ENCODE measurements at regions not wholly inside any gene's neighbourhood (a gene's known extent, or its start where the extent isn't known, plus 50 kb on each side); places are given as distances from the start of the nearest gene placed in this dataset.
A peak's percentile ranks its signal among the peaks of the same experiment; 100 is the strongest.

DNA sequence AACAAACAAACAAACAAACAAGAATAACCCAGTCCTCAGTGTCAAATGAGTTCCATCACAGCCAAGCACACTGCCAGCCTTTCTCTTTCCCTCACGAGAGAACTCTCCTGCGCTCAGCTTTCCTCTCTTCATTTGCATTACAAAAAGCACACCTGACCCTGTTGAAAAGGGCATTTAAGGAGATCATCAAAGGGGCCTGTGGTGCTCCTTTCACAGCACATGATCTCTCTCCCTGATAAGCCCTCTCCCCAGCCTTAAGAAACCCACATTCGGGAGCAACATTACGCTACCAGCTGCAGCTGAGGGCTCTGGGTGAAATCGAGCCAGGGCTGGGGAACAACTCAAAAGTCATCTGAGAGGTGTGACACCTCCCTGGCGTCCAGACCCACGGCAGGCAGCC is 165.6 kb upstream of the TMCC3 start:
- DNase-seq: peak; percentile 73
- no peak for TF ChIP-seq EZH2 (IDR thresholded peaks at IDR 0.05; ENCODE audit: borderline replicate concordance, low read depth, low read length, severe bottlenecking)
- TF ChIP-seq, protein P1, sequence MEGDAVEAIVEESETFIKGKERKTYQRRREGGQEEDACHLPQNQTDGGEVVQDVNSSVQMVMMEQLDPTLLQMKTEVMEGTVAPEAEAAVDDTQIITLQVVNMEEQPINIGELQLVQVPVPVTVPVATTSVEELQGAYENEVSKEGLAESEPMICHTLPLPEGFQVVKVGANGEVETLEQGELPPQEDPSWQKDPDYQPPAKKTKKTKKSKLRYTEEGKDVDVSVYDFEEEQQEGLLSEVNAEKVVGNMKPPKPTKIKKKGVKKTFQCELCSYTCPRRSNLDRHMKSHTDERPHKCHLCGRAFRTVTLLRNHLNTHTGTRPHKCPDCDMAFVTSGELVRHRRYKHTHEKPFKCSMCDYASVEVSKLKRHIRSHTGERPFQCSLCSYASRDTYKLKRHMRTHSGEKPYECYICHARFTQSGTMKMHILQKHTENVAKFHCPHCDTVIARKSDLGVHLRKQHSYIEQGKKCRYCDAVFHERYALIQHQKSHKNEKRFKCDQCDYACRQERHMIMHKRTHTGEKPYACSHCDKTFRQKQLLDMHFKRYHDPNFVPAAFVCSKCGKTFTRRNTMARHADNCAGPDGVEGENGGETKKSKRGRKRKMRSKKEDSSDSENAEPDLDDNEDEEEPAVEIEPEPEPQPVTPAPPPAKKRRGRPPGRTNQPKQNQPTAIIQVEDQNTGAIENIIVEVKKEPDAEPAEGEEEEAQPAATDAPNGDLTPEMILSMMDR (IDR thresholded peaks at IDR 0.05; ENCODE audit: borderline replicate concordance, extremely low read depth, low read length, poor library complexity, severe bottlenecking): no peak
- Histone ChIP-seq H3K9ac (ENCODE audit: low read depth, low read length) (no peak overlapping the region), H4K20me1 (ENCODE audit: insufficient read depth, low read length) (no peaks in the 10 kb centered on the region), H3K36me3 (ENCODE audit: insufficient read depth, low read length) (no peaks in the 10 kb centered on the region), H3K4me3 (ENCODE audit: low read depth in 1 of 2, low read length in 2 of 2) (no peak overlapping the region), H3K9me3 (ENCODE audit: insufficient read depth, low read length, severe bottlenecking) (peaks cover 25% of the 10 kb centered on the region), H3K79me2 (ENCODE audit: insufficient read depth, low read length) (no peaks in the 10 kb centered on the region), H2AFZ (ENCODE audit: low read depth, low read length) (no peak overlapping the region), H3K4me1 (ENCODE audit: insufficient read depth, low read length) (peaks cover 15% of the 10 kb centered on the region), H3K4me2 (ENCODE audit: insufficient read depth, low read length) (peak overlapping the region; percentile 45), H3K27ac (ENCODE audit: low read length) (no peak overlapping the region), H3K27me3 (ENCODE audit: insufficient read depth, low read length, poor library complexity) (no peaks in the 10 kb centered on the region)
- ATAC-seq (ENCODE audit: insufficient read depth, low read depth): peak; percentile 98

DNA sequence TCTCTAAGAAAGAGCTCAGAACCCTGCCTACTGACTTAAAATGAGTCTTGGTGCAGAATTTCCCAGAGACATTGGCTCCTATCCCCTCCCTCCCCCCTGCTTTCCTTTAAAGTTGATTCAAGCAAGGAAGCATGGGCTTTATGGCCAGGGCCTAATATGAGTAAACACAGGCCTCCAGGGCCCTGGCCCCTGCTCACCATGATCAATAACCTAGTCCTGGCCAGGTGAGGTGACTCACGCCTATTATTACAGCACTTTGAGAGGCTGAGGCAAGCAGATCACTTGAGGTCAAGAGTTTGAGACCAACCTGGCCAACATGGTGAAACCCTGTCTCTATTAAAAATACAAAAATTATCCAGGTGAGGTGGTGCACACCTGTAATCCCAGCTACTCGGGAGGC is 165.1 kb upstream of the TMCC3 start:
- TF ChIP-seq, protein P1 (IDR thresholded peaks at IDR 0.05; ENCODE audit: borderline replicate concordance, extremely low read depth, low read length, poor library complexity, severe bottlenecking): no peak
- TF ChIP-seq EZH2 (IDR thresholded peaks at IDR 0.05; ENCODE audit: borderline replicate concordance, low read depth, low read length, severe bottlenecking): no peak
- no peaks in the 10 kb centered on the region for H3K36me3 ChIP-seq (ENCODE audit: insufficient read depth, low read length)
- H3K27me3 ChIP-seq (ENCODE audit: insufficient read depth, low read length, poor library complexity): no peaks in the 10 kb centered on the region
- H4K20me1 ChIP-seq (ENCODE audit: insufficient read depth, low read length): no peaks in the 10 kb centered on the region
- H2AFZ ChIP-seq (ENCODE audit: low read depth, low read length): no peak overlapping the region
- H3K4me1 ChIP-seq (ENCODE audit: insufficient read depth, low read length): peaks cover 15% of the 10 kb centered on the region
- no peak overlapping the region for H3K9ac ChIP-seq (ENCODE audit: low read depth, low read length)
- H3K79me2 ChIP-seq (ENCODE audit: insufficient read depth, low read length): no peaks in the 10 kb centered on the region
- H3K9me3 ChIP-seq (ENCODE audit: insufficient read depth, low read length, severe bottlenecking): peaks cover 25% of the 10 kb centered on the region
- peak overlapping the region; percentile 45 for H3K4me2 ChIP-seq (ENCODE audit: insufficient read depth, low read length)
- DNase-seq (no peak), ATAC-seq (ENCODE audit: insufficient read depth, low read depth) (no peak)
- H3K27ac ChIP-seq (ENCODE audit: low read length): no peak overlapping the region
- no peak overlapping the region for H3K4me3 ChIP-seq (ENCODE audit: low read depth in 1 of 2, low read length in 2 of 2)

DNA sequence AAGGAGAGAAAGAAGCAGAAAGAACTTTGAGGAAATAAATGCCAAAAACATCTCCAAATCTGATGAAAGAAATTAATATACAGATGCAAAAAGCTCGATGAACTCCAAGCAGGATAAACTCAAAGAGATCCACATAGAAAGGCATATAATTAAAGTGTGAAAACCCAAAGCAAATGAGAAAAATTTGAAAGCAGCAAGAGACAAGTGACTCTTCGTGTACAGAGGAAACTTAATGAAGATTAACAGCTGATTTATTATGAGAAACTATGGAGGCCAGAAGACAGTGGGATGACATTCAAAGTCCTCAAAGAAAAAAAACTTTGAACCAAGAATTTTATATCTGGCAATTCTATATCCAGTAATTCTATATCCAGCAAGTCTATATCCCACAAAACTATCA is 163.0 kb upstream of the TMCC3 start:
- ATAC-seq (ENCODE audit: insufficient read depth, low read depth) (no peak), DNase-seq (no peak)
- H3K79me2 ChIP-seq (ENCODE audit: insufficient read depth, low read length): no peaks in the 10 kb centered on the region
- no peak overlapping the region for H3K4me3 ChIP-seq (ENCODE audit: low read depth in 1 of 2, low read length in 2 of 2)
- no peak overlapping the region for H3K4me2 ChIP-seq (ENCODE audit: insufficient read depth, low read length)
- H2AFZ ChIP-seq (ENCODE audit: low read depth, low read length): no peak overlapping the region
- H3K36me3 ChIP-seq (ENCODE audit: insufficient read depth, low read length): no peaks in the 10 kb centered on the region
- TF ChIP-seq, protein P1 (IDR thresholded peaks at IDR 0.05; ENCODE audit: borderline replicate concordance, extremely low read depth, low read length, poor library complexity, severe bottlenecking): no peak
- no peak for TF ChIP-seq EZH2 (IDR thresholded peaks at IDR 0.05; ENCODE audit: borderline replicate concordance, low read depth, low read length, severe bottlenecking)
- no peaks in the 10 kb centered on the region for H4K20me1 ChIP-seq (ENCODE audit: insufficient read depth, low read length)
- H3K9ac ChIP-seq (ENCODE audit: low read depth, low read length): no peak overlapping the region
- H3K27me3 ChIP-seq (ENCODE audit: insufficient read depth, low read length, poor library complexity): no peaks in the 10 kb centered on the region
- H3K27ac ChIP-seq (ENCODE audit: low read length): no peak overlapping the region
- peaks cover 25% of the 10 kb centered on the region for H3K9me3 ChIP-seq (ENCODE audit: insufficient read depth, low read length, severe bottlenecking)
- peaks cover 15% of the 10 kb centered on the region for H3K4me1 ChIP-seq (ENCODE audit: insufficient read depth, low read length)

DNA sequence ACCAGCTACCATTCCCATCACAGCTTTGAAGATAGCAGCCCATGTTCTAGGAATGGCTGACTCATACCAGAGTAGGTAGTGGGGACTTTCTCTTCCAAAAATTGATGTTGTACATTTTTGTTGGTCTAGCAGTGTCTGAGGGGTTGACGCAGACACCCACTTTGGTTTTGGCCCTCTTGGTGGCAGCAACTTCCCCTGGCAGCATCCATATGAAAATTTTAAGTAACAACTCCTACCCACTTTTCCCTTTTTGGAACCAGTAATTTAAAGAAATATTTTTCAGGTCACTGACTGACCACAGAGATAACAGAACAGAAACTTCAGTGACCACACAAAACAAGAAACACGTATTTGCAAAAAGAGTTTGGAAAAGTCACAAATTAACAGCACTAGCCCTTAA is 162.0 kb upstream of the TMCC3 start:
- Histone ChIP-seq H3K4me2 (ENCODE audit: insufficient read depth, low read length) (no peak overlapping the region), H3K27ac (ENCODE audit: low read length) (no peak overlapping the region), H4K20me1 (ENCODE audit: insufficient read depth, low read length) (no peaks in the 10 kb centered on the region), H3K36me3 (ENCODE audit: insufficient read depth, low read length) (no peaks in the 10 kb centered on the region), H3K9ac (ENCODE audit: low read depth, low read length) (no peak overlapping the region), H3K4me3 (ENCODE audit: low read depth in 1 of 2, low read length in 2 of 2) (no peak overlapping the region), H3K79me2 (ENCODE audit: insufficient read depth, low read length) (no peaks in the 10 kb centered on the region), H3K4me1 (ENCODE audit: insufficient read depth, low read length) (peaks cover 15% of the 10 kb centered on the region), H2AFZ (ENCODE audit: low read depth, low read length) (no peak overlapping the region), H3K27me3 (ENCODE audit: insufficient read depth, low read length, poor library complexity) (no peaks in the 10 kb centered on the region), H3K9me3 (ENCODE audit: insufficient read depth, low read length, severe bottlenecking) (peaks cover 25% of the 10 kb centered on the region)
- TF ChIP-seq EZH2 (IDR thresholded peaks at IDR 0.05; ENCODE audit: borderline replicate concordance, low read depth, low read length, severe bottlenecking): no peak
- TF ChIP-seq, protein P1 (IDR thresholded peaks at IDR 0.05; ENCODE audit: borderline replicate concordance, extremely low read depth, low read length, poor library complexity, severe bottlenecking): no peak
- ATAC-seq (ENCODE audit: insufficient read depth, low read depth) (no peak), DNase-seq (no peak)
